HG02885 (cell line): ENCODE measurements at regions not wholly inside any gene's neighbourhood (a gene's known extent, or its start where the extent isn't known, plus 50 kb on each side); places are given as distances from the start of the nearest gene placed in this dataset.

Experiments used
- ATAC-seq: cut with Tn5 transposase; IDR thresholded peaks from one replicate; pipeline ENCODE4 v1.9.1; 2021; ENCODE audit warnings: mild to moderate bottlenecking; ENCODE audit not compliant: unreplicated experiment, poor library complexity

DNA sequence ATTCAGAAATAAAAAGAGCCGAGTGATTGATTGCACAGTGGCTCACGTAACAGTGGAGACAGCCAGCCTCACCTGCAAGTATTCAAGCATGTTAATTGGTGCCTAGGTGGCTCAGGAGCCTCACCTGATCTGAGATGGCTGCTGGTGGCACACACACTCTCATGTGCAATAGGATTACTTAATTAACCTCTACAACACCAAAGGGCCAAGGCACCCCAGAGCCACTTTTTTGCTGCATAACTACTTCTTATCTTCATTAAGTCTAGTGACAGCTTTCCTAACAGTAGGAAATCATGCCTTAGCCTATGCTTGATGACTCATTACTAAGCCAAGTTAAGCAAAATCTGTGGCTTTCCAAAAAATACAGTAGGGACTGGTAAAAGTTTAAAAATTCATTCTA, 117.3 kb upstream of the NOCT start:
- no peak for ATAC-seq

DNA sequence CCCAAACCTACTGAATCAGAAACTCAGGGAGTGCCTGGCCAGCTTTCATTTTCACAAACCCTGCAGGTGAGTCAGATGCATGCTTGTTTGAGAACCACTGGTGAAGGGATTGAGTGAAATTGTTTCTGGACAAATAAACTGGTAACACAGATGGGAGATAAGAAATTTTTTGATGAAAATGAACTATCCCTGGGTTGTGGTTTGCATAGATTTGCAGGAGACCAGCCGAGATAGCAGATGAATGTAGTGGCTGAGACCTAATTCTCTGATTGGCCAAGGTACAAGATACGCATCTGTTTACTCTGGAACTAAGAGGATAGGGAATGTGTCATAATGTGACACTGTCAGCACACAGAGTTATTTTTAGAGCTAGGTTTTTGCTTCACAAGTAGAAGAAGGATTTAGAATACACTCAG, 117.8 kb upstream of the NOCT start:
- no peak for ATAC-seq

DNA sequence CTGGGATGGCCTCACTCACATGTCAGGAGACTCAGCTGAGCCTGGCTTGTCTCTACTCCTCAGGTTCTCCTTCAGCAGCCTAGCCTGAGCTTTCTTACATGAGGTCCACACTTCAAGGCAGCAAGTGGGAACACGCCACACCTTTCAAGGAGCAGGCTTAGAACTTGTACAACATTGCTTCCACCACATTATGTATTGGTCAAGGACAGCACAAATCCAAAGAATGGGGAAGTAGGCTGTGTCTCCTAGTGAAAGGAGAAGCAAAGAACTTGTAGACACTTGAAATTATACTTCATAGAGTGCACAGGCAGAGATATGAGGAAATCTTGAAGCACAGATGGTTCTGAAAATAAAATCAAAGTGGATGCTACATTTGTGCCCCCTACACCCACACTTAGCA, 120.9 kb upstream of the NOCT start:
- ATAC-seq, result no peak

DNA sequence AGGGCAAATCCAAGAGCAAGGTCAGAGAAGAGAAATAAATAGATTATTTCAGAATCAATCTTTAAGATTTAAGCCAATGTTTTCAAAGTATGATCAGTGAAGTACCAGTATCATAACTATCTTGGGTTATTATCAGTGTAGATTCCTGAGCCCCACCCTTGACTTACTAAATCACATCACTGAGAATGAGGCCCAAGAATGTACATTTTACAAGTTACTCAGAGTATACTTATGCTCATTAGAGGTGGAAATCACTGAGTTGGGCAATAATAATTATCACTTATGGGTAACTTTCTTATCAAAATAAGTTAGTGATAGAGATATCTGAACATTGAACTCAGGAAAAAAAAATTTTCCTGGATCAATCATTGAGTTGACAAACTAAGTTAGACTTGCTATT, 121.6 kb upstream of the NOCT start:
- ATAC-seq, result no peak

DNA sequence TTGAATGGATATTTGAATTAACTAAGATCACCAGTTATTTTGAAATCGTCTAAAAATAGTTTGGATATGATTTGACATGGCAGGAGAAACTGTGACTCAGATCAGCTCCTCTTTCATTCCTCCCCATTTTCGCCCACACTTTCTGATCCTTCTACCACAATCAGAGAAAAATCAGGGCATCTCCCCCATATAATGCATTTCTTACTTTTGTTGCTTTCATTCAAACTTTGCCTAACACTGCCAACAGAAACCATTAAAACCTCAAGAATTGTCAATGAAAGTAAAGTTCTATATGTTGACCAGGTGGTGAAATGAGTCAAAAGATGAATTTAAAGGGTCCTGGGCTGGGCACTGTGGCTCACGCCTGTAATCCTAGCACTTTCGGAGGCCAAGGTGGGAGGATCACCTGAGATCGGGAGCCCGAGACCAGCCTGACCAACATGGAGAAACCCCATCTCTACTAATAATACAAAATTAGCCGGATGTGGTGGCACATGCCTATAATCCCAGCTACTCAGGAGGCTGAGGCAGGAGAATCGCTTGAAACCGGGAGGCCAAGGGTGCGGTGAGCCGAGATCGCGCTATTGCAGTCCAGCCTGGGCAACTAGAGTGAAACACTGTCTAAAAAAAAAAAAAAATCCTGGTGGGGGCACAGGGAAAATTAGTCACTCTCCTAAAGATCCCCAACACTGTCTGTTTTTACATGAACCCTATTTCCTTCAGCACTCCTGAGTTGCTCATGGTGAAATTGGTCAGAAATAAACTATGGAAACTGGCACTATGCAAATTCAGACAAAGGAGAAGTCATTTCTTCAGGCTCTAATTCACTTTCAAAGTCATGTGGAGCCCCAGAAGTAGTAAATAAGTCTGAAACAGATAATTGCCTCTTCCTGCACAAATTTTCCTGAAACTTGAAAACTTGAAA, 122.8 kb upstream of the NOCT start:
- ATAC-seq, result peak; percentile 73

DNA sequence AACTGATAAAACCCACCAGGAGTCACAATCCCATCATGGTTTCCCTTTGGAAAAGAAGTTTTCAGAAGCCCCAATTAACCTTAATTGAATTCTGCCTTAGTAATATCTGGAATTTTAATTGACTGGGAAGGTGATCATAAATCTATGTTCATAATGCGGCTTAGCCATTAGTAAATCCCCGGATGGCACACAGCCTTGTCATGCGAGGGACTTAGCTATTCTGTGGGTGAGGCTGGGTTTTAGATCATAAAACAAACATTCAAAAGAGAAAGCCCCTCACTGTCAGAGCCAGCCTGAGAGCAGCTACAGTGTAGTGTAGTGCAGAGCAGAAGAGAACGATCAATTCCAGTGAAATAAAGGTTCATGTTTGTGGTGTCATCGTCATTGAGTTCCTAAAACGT, 124.0 kb upstream of the NOCT start:
- ATAC-seq, result peak; percentile 31

DNA sequence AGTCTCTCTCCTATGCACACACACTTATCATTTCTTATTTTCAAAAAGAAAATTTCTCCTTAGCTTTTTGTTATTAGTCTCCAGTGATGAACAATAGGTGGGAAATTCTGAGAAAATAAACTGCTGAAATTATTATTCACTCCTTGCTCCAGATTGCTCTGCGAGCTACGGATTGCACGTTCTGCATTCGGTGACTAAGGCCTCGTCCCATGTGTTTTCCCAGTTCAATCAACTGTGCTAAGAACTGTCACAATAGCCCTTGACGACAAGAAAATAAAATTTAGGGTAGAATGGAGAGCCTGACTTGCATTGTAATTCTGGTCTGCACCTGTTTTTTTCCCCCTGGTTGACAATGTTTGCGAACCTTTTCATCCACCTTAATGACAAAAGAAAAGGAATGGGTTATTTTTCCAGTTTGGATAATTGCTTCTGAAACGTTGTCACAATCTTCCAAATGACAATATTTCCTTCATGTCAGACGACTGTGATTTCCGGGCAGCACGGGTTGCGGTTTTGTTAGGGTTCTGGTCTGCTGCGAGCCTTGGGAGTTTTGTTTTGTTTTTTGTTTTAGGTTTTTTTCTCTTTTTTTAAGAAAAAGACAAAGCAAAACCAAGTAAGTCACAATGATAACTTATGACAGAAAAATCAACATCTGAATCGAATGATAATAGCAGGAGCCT, 124.5 kb upstream of the NOCT start:
- ATAC-seq, result no peak

DNA sequence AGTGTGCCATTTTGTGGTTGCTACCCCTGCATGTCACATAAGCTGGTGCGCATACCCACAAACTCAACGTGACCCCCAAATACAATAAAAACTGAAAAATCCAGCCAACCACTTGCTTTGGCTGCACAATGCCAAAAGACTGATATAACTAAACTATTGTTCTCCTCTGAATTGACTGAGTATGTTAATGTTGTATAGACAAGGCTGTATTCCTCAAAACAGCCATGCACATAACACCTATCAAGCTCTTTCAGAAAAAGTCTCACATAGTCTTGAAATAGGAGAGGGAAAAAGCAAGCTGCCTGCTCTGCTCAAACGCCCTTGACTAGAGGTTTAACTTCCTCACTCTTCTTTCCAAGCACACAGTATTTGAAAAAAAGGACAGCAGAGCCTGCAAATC, 126.4 kb upstream of the NOCT start:
- no peak for ATAC-seq

DNA sequence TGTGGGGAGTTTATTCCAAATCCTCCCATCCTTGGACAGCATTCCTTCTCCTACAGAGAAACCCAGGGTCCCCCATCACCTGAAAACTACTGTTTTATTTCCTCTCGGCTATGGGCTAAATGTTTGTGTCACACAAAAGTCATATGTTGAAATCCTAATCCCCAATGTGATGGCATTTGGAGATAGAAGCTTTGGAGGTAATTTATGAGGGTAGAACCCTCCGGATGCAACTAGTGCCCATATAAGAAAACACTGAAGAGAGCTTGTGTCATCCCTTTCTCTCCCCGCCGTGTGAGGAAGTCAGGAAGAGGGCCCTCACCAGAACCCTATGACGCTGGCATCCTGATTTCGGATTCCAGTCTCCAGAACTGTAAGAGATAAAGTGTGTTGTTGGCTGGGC, 127.8 kb upstream of the NOCT start:
- no peak for ATAC-seq

DNA sequence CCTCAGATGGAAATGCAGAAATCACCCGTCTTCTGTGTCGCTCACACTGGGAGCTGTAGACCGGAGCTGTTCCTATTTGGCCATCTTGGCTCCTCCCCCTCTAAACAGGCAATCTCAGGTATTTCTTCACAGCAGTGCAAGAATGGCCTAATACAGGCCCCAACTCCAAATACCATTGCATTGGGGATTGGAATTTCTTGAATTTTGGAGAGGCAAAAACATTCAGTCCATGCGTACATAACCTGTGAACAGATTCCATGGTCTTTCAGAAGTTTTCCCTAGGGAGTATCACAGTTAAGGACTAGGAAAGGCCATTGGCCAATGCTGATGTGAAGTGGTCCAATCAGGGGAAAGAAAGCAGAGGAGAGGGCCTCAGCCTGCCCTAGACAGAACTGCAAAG, 128.2 kb upstream of the NOCT start:
- no peak for ATAC-seq

DNA sequence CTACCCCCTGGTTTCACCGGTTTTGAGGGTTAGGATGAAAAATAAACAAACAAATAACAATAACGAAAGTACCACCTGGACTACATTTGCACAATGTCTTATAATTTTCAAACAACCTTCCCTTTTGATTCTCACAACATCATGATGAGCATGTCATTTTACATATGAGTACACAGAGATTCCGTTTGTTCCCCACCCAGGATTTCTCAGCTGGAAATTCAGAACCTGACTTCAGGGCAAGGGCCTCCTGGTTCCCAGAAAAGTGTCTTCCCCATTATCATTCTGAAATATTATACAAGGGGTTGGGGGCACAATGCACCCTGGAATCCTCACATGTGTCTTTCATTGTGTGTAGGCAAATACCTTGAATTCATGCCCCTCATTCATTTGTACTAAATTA, 135.8 kb upstream of the NOCT start:
- ATAC-seq, result no peak

DNA sequence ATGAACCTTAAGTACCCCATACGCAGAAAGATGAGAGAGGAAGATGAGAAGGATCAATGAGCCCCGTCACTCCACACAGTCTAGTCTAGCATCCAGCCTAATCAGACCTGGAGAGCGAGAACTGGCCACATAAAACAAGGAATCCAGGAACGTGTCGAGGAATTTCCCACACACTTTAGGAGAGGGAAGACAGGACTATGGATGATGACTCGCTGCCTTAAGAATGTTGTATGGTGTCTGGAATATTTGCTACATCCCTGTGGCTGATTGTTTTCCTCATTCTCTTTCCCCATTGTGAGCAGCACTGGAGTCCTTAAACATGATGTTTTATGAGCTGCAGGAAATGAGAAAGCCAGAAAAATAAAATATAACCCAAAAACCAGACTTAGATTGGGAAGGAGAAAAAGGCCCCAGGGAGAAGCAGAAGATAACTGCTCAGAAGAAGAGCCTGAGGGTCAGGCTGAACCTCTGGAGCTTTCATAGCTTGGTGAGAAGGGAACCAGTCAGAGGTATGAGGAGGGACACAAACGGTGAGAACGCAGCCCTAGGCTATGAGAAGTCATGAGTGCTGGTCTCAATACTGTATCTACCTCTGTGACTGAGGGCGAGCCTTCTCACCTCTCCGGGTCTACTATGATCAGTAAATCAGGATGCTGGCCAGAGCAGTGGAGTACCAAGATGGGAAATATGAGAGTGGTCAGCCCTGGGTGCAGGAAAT, 139.5 kb upstream of the NOCT start:
- no peak for ATAC-seq

DNA sequence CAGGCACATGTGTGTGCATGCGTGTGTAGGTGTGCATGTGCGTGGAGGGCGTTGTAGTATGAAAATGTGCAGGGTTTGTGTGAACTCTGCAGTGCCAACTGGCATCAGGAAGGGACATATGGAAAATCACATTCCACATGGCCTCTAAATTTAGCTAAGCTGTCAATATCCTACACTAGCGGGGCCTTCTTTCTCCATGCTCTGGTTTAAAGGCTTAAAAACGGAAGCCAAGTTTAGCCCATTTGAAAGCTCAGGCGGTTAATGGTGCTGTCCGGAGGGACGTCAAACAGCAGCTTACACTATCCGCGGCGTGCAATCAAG, 144.1 kb upstream of the NOCT start:
- no peak for ATAC-seq

DNA sequence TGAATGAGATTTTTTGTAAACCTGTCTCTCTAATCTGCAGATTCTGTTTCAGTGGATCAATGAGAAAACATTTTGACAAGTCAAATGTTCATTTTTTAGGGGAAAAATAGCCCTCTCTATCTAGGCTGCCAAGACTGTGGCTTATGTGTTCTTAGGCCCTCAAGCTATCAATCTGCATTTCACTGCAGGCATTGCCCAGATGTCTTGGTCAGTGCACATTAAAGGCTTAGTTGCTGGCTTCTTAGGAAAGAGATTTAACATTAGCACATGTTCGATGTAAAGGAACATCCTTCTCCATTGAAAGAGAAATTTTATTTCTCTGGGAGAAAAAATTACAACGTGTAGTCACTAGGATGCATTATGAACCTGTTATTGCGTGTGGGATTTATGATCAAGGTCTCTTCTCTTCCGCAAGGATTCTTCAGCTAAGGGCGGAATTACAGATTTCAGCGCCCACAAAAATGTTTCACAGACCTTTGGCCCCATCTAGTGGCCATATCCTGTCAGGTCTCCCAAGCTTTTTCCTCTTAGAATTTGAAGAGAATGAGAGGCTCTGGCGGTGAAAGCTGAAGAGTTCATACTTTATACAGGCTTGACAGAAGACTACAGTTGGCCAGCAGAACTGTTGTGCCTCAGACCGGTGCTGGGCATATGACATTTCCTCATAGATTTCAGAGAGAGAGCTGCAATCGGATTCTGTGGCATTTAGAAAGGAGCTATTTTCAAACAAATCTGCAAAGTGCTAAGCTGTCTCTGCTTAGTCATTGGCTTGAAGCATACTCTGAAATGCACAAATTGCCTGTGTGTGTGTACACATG, 144.6 kb upstream of the NOCT start:
- peak; percentile 85 for ATAC-seq

DNA sequence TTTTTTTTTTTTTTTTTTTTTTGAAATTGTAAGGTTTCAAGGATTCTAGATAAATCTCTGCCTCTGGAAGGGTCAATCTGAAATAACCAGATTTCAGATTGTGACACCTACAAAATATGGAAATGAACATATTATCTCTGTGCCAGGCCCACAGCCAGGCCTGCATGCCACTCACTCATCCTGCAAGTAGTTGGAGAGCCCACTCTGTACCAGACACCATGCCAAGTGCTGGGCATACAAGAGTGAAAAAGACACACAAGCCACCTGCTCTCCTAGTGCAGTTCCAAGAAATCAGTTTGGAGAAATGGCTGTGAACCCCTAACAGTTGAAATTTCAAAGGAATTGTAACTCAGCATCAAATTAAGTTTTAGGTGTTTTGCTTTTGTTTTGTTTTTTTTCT, 145.9 kb upstream of the NOCT start:
- no peak for ATAC-seq

DNA sequence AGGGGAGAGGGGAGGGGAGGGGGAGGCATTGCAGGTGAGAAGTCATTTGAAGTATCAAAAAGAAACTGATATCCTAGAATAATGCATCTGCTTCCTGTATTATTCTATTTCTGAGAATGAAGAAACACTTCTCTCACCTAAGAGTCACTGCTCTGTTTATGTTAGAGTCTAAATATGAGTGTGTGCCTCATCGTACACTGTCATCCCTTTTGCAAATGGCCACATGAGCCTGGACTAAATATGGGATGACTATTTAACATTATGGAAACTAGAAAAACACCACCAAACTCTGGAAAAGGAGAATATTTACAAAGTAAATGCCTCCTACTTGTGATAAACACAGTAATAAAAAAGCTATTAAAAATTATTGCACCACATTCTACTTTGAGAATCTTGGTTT, 146.4 kb upstream of the NOCT start:
- no peak for ATAC-seq

DNA sequence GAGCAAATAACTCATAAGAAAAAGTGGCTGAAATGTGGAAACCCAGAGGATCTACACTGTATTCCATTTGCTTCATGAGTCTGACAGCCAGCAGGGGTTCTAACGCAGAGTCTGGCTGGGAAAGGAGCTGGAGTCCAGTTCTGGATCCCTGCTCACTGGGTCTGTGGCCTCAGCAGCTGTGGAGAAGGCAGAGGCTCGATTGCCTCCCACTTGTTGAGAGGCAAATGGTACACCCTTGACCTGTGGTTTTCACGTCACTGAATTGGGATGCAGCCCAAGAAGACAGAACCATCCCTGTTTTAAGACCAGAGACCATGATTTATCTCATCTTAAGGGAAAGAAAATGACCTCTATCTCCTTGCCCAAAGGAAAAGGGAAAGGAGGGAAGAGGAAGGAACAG, 147.0 kb upstream of the NOCT start:
- ATAC-seq, result no peak

DNA sequence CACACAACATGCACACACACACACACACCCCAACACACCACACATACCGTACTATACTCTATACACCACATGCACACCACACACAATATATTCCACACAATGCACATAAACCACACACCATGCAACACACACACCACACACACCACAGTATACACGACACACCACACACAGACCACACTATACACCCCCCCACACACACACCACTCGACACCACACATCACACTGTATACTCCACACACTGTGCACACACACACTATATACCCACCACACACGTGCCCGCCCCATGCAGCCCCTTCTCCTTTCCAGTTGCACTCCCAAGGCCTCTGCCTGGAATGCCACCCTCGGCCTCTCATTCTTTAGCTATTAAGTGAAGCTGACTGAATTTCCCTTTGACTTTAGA, 148.2 kb upstream of the NOCT start:
- ATAC-seq, result no peak

DNA sequence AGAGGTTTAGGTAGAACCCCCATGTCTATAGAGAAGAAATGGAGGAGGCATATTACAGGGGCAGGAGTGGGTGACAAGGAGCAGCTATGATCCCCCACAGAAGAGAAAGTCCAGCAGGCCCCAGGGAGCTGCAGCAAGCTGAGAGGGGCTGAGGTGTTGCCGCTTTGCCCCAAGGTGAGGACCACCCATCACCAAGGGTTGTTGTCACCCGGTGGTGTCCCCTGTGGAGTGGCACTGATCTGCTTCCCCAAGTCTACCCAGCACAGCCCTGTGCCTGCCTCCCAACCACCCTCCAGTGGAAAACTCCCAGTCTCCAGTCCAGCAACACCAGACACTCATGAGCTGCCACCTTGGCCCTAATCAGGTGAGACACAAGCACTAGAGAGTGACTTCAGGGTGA, 149.3 kb upstream of the NOCT start:
- ATAC-seq, result no peak

DNA sequence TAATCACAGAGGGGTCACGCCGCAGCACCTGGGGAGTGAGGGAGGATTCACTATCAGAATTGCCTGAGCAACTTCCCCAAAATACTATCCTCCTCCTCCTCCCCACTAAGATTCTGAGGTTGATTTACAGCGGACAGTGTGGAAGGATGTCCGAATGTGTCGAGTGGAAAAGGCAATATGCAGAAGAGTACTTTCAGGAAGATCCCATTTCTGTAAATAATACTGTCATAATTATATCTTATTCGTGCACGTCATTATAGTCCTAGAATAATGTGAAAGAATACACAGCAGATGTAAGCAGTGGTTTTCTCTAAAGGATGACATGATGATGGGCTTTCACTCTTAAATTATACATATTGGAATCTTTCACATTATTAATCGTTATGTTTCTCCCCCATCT, 149.8 kb upstream of the NOCT start:
- no peak for ATAC-seq
